CD14-positive monocyte (primary cell): ENCODE measurements at regions not wholly inside any gene's neighbourhood (a gene's known extent, or its start where the extent isn't known, plus 50 kb on each side); places are given as distances from the start of the nearest gene placed in this dataset.
"Not testable (repeated sequence)": the region's sequence is repeated elsewhere in the genome, so short reads cannot be mapped to it uniquely, and the experiment has no call there.

ENCODE experiments used
- DNase-seq, 3 donors: peaks; one replicate each; pipeline ENCODE4 v3.0.0-alpha.2; 2011 to 2022
- H2AFZ ChIP-seq: 2 replicates; pipeline ENCODE4 v1.6.0; 2012; ENCODE audit warnings: mild to moderate bottlenecking, low read depth, low read length, inconsistent platforms; ENCODE audit not compliant: insufficient read depth, poor library complexity, severe bottlenecking
- H3K27ac ChIP-seq, 2 donors: 1 replicate in 1 of 2; 2 replicates in 1 of 2; pipeline ENCODE4 v1.5.1; 2012 to 2013; ENCODE audit warnings: low read length in 2 of 2, control low read depth in 1 of 2, inconsistent platforms in 1 of 2, low read depth in 1 of 2, mild to moderate bottlenecking in 1 of 2
- H3K27me3 ChIP-seq, 2 donors: one replicate each; pipeline versions ENCODE4 v1.6.0 to v1.6.1; 2011 to 2013; ENCODE audit warnings: low read length in 2 of 2; ENCODE audit not compliant: control insufficient read depth in 2 of 2, insufficient read depth in 2 of 2
- H3K36me3 ChIP-seq, 2 donors: replicated peaks in 1 of 2; 1 replicate in 1 of 2; 2 replicates in 1 of 2; pipeline versions ENCODE4 v1.5.1 to v1.6.1; 2012 to 2013; ENCODE audit warnings: low read length in 2 of 2, control low read depth in 1 of 2, inconsistent platforms in 1 of 2, mild to moderate bottlenecking in 1 of 2; ENCODE audit not compliant: insufficient read depth in 2 of 2, control insufficient read depth in 1 of 2
- H3K4me1 ChIP-seq, 2 donors: 1 replicate in 1 of 2; 2 replicates in 1 of 2; pipeline versions ENCODE4 v1.5.1 to v1.6.1; 2012 to 2013; ENCODE audit warnings: low read length in 2 of 2, control low read depth in 1 of 2, inconsistent platforms in 1 of 2, mild to moderate bottlenecking in 1 of 2, moderate library complexity in 1 of 2; ENCODE audit not compliant: insufficient read depth in 2 of 2, control insufficient read depth in 1 of 2
- H3K4me2 ChIP-seq: replicated peaks from 2 replicates; pipeline ENCODE3; 2012; ENCODE audit warnings: low read length, moderate library complexity, mild to moderate bottlenecking; ENCODE audit not compliant: poor library complexity, severe bottlenecking; ENCODE audit errors: extremely low read depth
- H3K4me3 ChIP-seq, 3 experiments: fragments of 200-600 bp in 1 of 3; sonication (generic) in 1 of 3; replicated peaks in 1 of 3; 1 replicate in 2 of 3; 2 replicates in 1 of 3; pipeline ENCODE4 v1.5.1; 2011 to 2013; ENCODE audit warnings: low read length in 3 of 3, mild to moderate bottlenecking in 3 of 3, control low read depth in 2 of 3, low read depth in 2 of 3, inconsistent platforms in 1 of 3, moderate library complexity in 1 of 3
- H3K79me2 ChIP-seq: 2 replicates; pipeline ENCODE4 v1.6.0; 2012; ENCODE audit warnings: mild to moderate bottlenecking, control low read depth, inconsistent platforms, low read length, moderate library complexity; ENCODE audit not compliant: insufficient read depth
- H3K9ac ChIP-seq: 2 replicates; pipeline ENCODE4 v1.6.0; 2017; ENCODE audit warnings: low read length, mild to moderate bottlenecking; ENCODE audit not compliant: insufficient read depth, poor library complexity, severe bottlenecking
- H3K9me3 ChIP-seq, 2 donors: replicated peaks in 1 of 2; 1 replicate in 1 of 2; 2 replicates in 1 of 2; pipeline versions ENCODE4 v1.5.1 to v1.6.1; 2012 to 2013; ENCODE audit warnings: low read length in 2 of 2, control low read depth in 1 of 2; ENCODE audit not compliant: control insufficient read depth in 1 of 2, insufficient read depth in 1 of 2
- H4K20me1 ChIP-seq: 2 replicates; pipeline ENCODE4 v1.6.0; 2012; ENCODE audit warnings: mild to moderate bottlenecking, low read length, control low read depth, moderate library complexity; ENCODE audit not compliant: insufficient read depth
- H3K27ac Mint-ChIP-seq, 7 donors: one replicate each; pipeline ENCODE4 v1.8.0; 2020; ENCODE audit warnings: mild to moderate bottlenecking in 7 of 7, mixed read lengths in 7 of 7, moderate library complexity in 6 of 7, inconsistent platforms in 2 of 7
- H3K27me3 Mint-ChIP-seq, 3 donors: one replicate each; pipeline ENCODE4 v1.8.0; 2021 to 2022; ENCODE audit warnings: low read depth in 3 of 3, mild to moderate bottlenecking in 3 of 3, mixed read lengths in 3 of 3, moderate library complexity in 3 of 3, inconsistent platforms in 1 of 3
- H3K36me3 Mint-ChIP-seq, 2 donors: one replicate each; pipeline ENCODE4 v1.8.0; 2020; ENCODE audit warnings: mixed read lengths in 2 of 2, inconsistent platforms in 1 of 2, mild to moderate bottlenecking in 1 of 2
- H3K4me1 Mint-ChIP-seq: one replicate; pipeline ENCODE4 v1.8.0; 2020; ENCODE audit warnings: mild to moderate bottlenecking, mixed read lengths
- H3K4me3 Mint-ChIP-seq, 2 donors: one replicate each; pipeline ENCODE4 v1.8.0; 2020; ENCODE audit warnings: mild to moderate bottlenecking in 2 of 2, mixed read lengths in 2 of 2, moderate library complexity in 1 of 2
- H3K9me3 Mint-ChIP-seq, 7 donors: one replicate each; pipeline ENCODE4 v1.8.0; 2020 to 2022; ENCODE audit warnings: mixed read lengths in 7 of 7, mild to moderate bottlenecking in 6 of 7, moderate library complexity in 6 of 7, inconsistent platforms in 2 of 7
- WGBS: methylation state at CpG from one replicate; pipeline ENCODE4 v1.1.5; 2013; ENCODE audit warnings: missing lambda C conversion rate; ENCODE audit not compliant: insufficient coverage; 5-methylcytosine and 5-hydroxymethylcytosine counted together
- intact Hi-C, 2 donors: fragments of 100-400 bp; cut with micrococcal nuclease; formaldehyde crosslinking; loops; one replicate each; pipeline versions ENCODE4 v1.15.0 to v1.15.1; 2023
- TF ChIP-seq, protein P1 (sequence below): fragments of 200-600 bp; IDR thresholded peaks from one replicate; pipeline ENCODE4 v1.8.0; 2022; ENCODE audit warnings: antibody characterized with exemption, mild to moderate bottlenecking

DNA sequence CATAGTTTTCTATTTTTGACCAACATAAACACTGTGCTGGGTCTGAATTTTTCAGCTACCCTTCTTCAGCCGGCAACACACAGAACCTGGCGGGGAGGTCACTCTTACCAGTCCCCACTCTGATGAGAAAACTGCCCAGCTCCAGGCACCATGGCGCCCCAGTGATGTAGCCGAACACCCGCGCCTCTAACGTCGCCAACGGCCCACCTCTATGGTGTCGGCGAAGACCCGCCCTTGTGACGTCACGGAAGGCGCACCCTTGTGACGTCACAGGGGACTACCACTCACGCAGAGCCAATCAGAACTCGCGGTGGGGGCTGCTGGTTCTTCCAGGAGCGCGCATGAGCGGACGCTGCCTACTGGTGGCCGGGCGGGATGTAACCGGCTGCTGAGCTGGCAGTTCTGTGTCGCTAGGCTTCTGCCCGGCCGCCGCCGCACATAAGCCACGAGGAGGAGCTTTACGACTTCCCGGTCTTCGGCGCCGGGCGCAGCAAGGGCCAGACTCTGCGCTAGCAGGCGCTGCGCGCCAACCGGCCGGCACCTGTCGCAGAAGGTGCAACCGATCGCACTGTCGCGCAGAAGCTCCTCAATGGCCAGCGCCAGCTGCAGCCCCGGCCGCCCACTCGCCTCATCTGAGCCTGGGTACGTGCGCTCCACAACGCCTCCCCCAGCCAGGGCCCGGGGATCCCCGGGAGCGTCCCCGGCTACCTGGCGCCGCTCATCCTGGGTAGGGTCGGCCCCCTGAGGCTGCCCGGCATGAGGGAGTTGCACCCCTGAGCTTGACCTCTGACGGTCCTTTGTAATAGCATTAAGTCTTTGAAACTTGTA lies 92.2 kb upstream of the OR4F16 start:
- Histone ChIP-seq H3K27ac (peak overlapping the region; percentile 80 to 90), H3K4me3 (peak overlapping the region; percentile 53 to 77 (median 57)), H2AFZ (peak overlapping the region; percentile 77), H3K9ac (peak overlapping the region; percentile 72), H3K4me2 (peak overlapping the region; percentile 64)
- DNase-seq: peak; percentile 99 to 100 (median 100)
- H3K79me2 ChIP-seq, H3K4me1 ChIP-seq, H3K9me3 Mint-ChIP-seq, H3K27me3 Mint-ChIP-seq, H4K20me1 ChIP-seq, H3K9me3 ChIP-seq, H3K36me3 Mint-ChIP-seq, intact Hi-C loops, H3K4me1 Mint-ChIP-seq, H3K27me3 ChIP-seq, H3K36me3 ChIP-seq: not testable (repeated sequence)
- H3K27ac Mint-ChIP-seq: peak overlapping the region; percentile 98 to 100 (median 99)
- under 1% methylated on average over 55 of the region's 65 CpGs for WGBS
- peak overlapping the region; percentile 89 to 97 for H3K4me3 Mint-ChIP-seq
- TF ChIP-seq, protein P1, sequence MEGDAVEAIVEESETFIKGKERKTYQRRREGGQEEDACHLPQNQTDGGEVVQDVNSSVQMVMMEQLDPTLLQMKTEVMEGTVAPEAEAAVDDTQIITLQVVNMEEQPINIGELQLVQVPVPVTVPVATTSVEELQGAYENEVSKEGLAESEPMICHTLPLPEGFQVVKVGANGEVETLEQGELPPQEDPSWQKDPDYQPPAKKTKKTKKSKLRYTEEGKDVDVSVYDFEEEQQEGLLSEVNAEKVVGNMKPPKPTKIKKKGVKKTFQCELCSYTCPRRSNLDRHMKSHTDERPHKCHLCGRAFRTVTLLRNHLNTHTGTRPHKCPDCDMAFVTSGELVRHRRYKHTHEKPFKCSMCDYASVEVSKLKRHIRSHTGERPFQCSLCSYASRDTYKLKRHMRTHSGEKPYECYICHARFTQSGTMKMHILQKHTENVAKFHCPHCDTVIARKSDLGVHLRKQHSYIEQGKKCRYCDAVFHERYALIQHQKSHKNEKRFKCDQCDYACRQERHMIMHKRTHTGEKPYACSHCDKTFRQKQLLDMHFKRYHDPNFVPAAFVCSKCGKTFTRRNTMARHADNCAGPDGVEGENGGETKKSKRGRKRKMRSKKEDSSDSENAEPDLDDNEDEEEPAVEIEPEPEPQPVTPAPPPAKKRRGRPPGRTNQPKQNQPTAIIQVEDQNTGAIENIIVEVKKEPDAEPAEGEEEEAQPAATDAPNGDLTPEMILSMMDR: peak; percentile 37

DNA sequence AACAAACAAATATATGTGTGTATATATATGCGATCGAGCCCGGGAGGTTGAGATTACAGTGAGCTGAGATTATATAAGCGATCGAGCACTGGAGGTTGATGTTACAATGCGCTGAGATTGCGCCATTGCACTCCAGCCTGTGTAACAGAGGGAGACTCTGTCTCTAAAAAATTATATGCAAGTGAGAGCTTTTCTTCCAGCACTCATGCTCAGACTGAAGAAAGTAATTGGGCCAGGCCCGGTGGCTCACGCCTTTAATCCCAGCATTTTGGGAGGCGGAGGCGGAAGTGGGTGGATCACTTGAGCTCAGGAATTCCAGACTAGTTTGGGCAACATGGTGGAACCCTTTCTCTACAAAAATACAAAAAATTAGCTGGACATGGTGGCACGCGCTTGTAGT lies 93.2 kb upstream of the OR4F16 start:
- H3K9me3 Mint-ChIP-seq, H3K4me1 Mint-ChIP-seq, intact Hi-C loops, H3K36me3 Mint-ChIP-seq, H3K9me3 ChIP-seq, H3K79me2 ChIP-seq, H3K4me1 ChIP-seq, H3K4me2 ChIP-seq, H4K20me1 ChIP-seq, H2AFZ ChIP-seq, H3K4me3 ChIP-seq, H3K27ac ChIP-seq, H3K9ac ChIP-seq, H3K27me3 ChIP-seq, H3K36me3 ChIP-seq, H3K27me3 Mint-ChIP-seq: not testable (repeated sequence)
- WGBS: 80% methylated on average over 5 of the region's 13 CpGs
- Mint-ChIP-seq H3K27ac (peak overlapping the region in 4 of 7 donors; percentile 21 to 100 (median 98)), H3K4me3 (peak overlapping the region; percentile 51 to 89)
- DNase-seq: peak in 1 of 3 donors; percentile 7
